ENCODE measurements at regions not wholly inside any gene's neighbourhood (a gene's known extent, or its start where the extent isn't known, plus 50 kb on each side); places are given as distances from the start of the nearest gene placed in this dataset.
"Not testable (repeated sequence)": the region's sequence is repeated elsewhere in the genome, so short reads cannot be mapped to it uniquely, and the experiment has no call there.

DNA sequence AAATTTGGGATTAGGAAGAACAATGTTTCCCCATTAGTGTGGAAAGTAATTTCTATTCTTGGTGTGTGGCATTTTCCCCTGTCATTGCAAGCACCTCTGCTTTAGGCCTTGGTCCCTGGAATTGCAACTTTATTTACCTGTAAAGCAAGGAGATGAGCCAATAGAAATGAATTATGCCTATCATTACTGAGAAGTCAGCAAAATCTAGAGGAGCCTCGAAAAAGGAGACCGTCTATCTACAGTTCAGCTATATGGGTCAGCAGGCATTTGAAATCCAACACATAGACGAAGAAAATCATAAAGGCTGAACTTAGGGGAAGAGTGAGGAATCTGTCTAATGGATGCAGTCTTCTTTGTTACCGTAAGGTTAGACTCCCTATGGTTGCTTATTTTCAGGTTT is 161.1 kb downstream of the CCDC71L start:
- in situ Hi-C loops (cut with HindIII; ENCODE audit: low sequenced_read_pairs) = no loop called here
- no peak for DNase-seq (ENCODE audit: low spot score)

DNA sequence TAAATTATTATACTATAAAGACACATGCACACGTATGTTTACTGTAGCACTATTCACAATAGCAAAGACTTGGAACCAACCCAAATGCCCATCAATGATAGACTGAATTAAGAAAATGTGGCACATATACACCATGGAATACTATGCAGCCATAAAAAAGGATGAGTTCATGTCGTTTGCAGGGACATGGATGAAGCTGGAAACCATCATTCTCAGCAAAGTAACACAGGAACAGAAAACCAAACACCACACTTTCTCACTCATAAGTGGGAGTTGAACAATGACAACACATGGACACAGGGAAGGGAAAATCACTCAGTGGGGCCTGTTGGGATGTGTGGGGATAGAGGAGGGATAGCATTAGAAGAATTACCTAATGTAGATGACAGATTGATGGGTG is 163.0 kb downstream of the CCDC71L start:
- DNase-seq (ENCODE audit: low spot score); in situ Hi-C loops (cut with HindIII; ENCODE audit: low sequenced_read_pairs): not testable (repeated sequence)

DNA sequence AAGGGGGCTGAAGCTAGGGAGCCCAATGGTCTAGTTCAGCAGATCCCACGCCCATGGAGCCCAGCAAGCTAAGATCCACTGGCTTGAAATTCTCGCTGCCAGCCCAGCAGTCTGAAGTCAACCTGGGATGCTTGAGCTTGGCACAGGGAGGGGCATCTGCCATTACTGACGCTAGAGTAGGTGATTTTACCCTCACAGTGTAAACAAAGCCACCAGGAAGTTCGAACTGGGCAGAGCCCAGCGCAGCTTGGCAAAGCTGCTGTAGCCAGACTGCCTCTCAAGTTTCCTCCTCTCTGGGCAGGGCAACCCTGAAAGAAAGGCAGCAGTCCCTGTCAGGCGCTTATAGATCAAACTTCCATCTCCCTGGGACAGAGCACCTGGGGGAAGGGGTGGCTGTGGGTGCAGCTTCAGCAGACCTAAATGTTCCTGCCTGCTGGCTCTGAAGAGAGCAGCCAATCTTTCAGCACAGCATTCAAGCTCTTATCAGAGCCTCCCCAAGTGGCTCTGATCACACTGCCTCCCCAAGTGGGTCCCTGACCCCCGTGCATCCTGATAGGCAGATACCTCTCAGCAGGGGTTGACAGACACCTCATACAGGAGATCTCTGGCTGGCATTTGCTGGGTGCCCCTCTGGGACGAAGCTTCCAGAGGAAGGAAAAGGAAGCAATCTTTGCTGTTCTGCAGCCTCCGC is 167.8 kb downstream of the CCDC71L start:
- in situ Hi-C loops (cut with HindIII; ENCODE audit: low sequenced_read_pairs) = no loop called here

DNA sequence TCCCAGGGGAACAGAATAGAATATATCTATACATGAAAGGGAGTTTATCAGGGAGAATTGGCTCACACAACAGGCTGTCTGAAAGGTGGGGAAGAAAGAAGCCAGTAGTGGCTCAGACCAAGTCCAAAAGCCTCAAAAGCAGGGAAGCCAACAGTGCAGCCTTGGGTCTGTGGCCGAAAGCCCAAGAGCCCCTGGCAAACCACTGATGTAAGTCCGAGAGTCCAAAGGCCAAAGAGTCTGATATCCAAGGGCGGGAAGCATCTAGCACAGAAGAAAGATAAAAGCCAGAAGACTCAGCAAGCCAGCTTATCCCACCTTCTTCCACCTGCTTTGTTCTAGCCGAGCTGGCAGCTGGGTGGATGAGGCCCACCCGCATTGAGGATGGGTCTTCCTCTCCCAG is 172.5 kb downstream of the CCDC71L start:
- no peak for DNase-seq (ENCODE audit: low spot score)
- in situ Hi-C loops (cut with HindIII; ENCODE audit: low sequenced_read_pairs) = no loop called here

More for the DNA sequence above, 167.8 kb downstream of the CCDC71L start:
- DNase-seq (ENCODE audit: low spot score) = no peak

DNA sequence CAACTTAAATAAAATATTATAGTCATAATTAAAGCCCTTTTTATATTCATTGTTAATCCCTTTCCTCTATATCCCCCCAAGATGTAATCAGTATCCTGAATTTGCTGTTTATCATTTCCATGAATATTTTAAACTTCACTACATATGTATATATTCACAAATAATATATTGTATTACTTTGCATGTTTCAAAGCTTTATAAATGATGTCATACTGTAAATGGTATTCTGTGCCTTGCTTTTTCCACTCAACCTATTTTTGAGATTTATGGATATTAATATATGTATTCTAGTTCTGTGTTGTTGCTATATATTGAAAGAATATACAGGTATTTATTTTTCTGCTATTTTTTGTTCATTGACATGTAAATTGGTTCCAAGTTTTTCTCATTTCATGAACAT is 173.1 kb downstream of the CCDC71L start:
- in situ Hi-C loops (cut with HindIII; ENCODE audit: low sequenced_read_pairs) = no loop called here
- DNase-seq (ENCODE audit: low spot score) = no peak

DNA sequence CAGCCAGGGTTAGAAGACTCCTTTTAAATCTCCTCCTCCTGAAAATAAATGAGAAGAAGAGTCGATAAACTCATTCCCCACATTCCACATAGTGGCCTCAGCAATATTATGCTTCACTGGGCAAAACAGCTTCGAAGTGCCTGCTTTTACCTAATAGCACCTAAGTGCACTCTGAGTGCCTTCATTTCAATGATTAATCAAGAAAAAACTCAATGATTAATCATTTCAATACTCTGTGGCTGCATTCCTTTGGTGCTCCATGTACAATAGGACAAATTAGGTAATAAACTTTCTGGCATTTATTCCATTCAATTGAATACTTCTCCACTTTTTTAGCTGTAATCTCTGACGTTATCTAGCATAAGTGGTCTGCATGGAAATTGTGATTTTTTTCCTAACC is 174.6 kb downstream of the CCDC71L start:
- no peak for DNase-seq (ENCODE audit: low spot score)
- in situ Hi-C loops (cut with HindIII; ENCODE audit: low sequenced_read_pairs) = no loop called here

DNA sequence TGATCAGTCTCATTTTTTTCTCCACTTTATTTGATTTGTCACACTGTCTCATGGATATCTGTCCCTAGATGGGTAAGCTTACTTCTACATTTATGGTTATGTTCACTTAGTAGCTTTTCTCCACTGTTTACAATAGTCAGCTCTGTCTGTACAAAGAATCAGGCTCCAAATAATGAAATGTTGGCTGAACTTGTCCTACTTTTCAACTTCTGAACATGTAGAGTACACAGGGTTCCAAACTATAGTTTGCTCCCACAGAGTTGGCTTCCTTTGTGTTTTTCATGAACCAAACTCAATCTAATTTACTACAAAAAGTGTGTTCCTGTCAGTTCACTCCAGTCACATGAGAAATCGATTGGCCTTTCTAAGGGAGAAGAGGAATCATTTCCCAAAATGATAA is 175.0 kb downstream of the CCDC71L start:
- no peak for DNase-seq (ENCODE audit: low spot score)
- in situ Hi-C loops (cut with HindIII; ENCODE audit: low sequenced_read_pairs) = no loop called here

DNA sequence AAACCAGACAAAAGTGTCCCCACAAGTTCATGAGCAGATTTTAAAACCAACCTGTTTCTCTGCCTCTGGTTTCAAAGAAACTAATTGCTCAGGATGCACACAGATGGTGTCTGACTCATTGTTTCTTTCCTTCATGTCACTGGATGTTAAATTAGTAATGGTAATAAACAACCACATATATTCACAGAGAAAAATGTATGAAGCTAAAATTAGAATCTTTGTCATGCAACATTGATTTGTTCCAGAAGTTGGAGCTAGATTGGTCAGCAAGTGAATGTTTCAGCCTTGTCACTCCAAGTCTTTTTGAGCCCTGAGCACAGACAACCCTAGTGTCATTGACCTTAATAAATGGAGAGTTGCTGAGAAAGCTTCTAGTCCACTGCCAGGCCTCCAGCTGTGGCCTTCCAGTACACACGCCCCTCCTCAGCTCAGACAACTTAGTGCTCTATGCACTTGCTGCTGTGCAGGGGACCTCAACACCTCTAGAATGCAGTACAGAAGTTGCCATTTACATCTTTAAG is 175.9 kb downstream of the CCDC71L start:
- no peak for DNase-seq (ENCODE audit: low spot score)
- in situ Hi-C loops (cut with HindIII; ENCODE audit: low sequenced_read_pairs) = no loop called here

DNA sequence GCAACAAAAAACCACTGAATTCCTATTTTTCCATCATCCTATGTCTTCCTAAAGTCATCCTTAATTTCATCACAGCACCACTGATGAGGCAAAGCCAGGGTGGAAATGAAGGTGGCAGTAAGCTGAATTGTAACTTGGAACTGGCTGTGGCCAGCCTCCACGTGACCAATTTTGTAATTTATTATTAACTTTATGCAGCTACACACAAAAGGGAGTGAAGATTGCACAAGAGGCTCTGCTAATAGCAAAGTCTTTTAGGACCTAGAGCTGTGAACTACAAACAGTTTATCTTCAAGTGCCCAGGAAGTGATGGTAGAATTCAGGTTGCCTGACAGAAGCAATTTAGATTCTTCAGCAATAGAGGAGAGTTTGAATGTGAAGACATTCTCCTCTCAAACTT is 176.4 kb downstream of the CCDC71L start:
- no peak for DNase-seq (ENCODE audit: low spot score)
- in situ Hi-C loops (cut with HindIII; ENCODE audit: low sequenced_read_pairs) = no loop called here

DNA sequence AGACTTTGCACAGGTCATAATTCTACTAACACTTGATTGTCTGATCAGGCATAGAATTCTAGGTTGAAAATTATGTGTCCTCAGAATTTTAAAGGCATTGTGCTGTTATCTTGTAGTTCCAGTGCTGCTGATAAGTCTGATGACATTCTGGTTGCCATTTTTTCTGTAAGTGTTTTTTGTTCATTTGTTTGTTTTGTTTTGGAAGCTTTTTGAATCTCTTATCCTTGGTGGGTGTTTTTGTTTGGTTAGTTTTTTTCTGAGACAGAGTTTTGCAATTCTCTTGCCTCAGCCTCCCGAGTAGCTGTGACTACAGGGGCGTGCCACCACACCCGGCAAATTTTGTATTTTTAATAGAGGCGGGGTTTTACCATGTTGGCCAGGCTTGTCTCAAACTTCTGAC is 178.9 kb downstream of the CCDC71L start:
- no peak for DNase-seq (ENCODE audit: low spot score)
- in situ Hi-C loops (cut with HindIII; ENCODE audit: low sequenced_read_pairs) = no loop called here

DNA sequence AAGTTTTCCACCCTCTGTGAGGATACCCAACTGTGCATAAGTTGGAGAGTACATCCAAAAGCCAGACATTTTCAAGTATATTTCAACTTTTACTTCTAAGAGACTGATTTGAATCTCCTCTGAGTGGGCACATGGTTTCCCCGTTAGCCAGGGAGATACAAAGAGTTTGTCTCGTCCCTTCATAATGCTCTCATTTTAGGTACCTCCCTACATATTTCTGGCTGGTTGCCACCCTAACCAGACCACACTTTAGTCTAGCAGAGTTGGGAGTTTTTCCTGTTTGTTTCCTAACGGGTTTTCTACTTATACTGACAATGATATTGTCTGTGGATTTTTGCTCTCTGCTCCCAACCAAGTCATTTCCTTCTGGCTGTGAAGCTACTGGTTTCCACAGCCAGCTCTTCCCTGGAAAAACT is 180.3 kb downstream of the CCDC71L start:
- in situ Hi-C loops (cut with HindIII; ENCODE audit: low sequenced_read_pairs) = no loop called here

DNA sequence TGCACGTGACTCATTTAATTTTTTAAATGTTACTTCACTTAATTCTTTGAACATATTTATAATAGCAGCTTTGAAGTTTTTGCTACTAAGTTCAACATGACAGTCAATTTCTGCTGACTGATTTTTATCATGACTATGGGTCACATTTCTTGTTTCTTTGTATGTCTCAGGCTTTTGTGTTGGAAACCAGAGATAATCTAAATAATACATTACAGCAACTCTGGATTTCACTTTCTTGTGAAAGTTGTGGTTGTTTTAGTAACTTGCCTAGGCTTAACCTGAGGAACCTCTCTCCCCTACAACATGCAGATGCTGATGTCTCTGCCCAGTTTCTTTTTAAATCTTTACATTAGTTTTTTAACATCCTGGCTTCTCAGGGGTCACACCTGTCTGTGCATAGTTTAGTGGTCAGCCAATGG is 180.8 kb downstream of the CCDC71L start:
- in situ Hi-C loops (cut with HindIII; ENCODE audit: low sequenced_read_pairs) = no loop called here
- no peak for DNase-seq (ENCODE audit: low spot score)

More for the DNA sequence above, 180.3 kb downstream of the CCDC71L start:
- DNase-seq (ENCODE audit: low spot score) = no peak

DNA sequence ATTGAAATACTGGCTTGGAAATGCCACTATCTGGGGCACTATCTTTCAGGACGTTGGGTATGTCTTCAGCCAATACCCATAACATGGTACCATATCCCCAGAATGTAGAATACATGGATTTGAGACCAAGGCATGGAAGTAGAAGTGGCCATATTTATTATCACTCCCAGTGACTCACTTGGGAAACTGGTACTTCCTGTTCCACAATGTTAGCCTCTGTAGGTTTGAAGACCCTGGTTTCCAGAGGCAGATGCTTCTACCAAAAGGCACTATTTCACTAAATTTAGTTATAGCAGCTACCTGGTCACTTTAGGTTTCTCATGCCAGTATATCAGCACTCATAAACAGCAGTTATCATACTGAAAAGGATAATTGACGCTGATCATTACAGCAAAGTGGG is 184.2 kb downstream of the CCDC71L start:
- DNase-seq (ENCODE audit: low spot score) = no peak
- in situ Hi-C loops (cut with HindIII; ENCODE audit: low sequenced_read_pairs) = no loop called here

DNA sequence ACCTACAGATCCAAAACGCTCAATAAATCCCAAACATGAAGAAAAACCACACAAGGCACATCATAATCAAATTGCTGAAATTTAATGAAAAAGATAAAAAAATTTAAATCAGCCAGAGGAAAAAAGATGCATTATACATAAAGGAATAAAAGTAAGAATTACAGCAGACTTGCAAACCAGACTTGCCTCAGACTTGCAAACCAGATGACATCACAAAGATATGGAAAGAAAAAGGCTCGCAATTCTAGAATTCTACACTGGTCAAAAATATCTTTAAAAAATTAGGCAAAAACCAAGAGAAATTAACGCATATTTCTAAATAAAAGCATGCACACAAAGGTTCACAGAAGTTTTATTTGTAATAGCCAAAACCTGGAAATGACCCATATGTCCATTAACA is 188.0 kb upstream of the NAMPT start:
- DNase-seq (ENCODE audit: low spot score) = no peak
- in situ Hi-C loops (cut with HindIII; ENCODE audit: low sequenced_read_pairs) = no loop called here

DNA sequence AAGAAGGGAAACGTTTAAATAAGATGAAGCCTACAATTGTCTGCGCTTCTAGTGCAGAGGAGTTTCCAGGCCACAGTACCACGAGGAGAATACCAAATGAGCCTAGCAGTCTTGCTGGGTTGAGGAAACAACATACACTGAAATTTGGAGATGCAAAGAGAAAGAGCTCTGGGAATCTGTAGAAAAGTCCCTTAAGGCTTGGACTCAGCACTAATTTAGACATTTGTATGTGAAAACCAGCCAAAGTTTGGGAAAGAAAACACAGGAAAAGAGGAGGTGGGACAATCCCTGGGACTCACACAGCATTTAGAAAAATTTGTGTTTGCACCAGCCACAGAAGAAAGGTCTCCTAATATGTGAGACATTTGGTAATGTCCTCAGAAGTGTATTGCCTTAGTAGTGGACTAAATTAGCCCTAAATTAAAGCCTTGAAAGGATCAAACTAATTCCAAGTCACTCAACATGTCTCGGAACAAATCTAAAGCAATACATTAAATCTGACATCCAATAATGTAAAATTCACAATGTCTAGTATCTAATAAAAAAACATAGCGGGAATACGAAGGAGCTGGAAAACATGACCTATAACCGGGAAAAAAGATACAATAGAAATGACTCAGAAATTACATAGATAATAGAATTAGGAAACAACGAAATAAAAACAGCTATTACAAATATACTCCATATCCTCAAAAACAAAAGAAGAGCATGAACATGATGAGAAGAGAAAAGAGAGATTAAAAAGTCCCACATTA is 187.1 kb upstream of the NAMPT start:
- in situ Hi-C loops (cut with HindIII; ENCODE audit: low sequenced_read_pairs) = no loop called here
- DNase-seq (ENCODE audit: low spot score) = no peak

DNA sequence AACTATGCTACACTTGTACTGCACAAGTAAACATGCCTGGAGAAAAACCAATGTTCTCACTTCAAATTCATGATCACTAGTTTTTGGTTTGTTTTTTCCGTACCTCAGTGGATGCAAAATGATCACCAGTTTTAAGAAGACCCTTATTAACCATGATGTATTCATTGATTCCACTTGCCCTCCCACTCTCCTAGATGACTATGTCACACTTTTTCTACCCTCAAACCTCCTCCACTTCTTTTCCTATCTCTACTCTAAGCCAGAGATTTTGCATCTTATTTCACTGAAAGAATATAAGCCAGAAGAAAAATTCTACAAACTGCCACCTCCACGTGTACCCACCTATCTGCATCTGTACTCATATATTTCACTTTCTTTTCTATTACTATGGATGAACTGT is 186.2 kb upstream of the NAMPT start:
- no peak for DNase-seq (ENCODE audit: low spot score)
- in situ Hi-C loops (cut with HindIII; ENCODE audit: low sequenced_read_pairs) = no loop called here

DNA sequence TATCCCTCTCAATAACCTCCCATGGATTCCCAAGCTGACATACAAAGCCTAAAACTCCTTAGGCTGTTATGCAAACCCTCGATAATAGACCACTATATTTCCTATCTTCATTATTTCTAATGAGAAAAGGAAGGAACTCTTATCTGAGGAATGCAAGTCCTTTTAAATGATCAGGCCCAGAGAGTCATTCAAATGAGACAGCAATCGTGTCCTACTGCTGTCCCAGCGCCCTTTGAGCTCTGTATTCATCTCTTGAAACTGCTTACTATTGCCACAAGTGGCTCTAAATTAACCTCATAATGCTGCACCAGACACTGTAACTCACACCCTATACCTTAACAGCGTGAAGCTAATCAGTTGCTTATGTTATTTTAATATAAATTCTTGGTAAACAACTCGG is 182.1 kb upstream of the NAMPT start:
- in situ Hi-C loops (cut with HindIII; ENCODE audit: low sequenced_read_pairs) = no loop called here
- DNase-seq (ENCODE audit: low spot score) = no peak

DNA sequence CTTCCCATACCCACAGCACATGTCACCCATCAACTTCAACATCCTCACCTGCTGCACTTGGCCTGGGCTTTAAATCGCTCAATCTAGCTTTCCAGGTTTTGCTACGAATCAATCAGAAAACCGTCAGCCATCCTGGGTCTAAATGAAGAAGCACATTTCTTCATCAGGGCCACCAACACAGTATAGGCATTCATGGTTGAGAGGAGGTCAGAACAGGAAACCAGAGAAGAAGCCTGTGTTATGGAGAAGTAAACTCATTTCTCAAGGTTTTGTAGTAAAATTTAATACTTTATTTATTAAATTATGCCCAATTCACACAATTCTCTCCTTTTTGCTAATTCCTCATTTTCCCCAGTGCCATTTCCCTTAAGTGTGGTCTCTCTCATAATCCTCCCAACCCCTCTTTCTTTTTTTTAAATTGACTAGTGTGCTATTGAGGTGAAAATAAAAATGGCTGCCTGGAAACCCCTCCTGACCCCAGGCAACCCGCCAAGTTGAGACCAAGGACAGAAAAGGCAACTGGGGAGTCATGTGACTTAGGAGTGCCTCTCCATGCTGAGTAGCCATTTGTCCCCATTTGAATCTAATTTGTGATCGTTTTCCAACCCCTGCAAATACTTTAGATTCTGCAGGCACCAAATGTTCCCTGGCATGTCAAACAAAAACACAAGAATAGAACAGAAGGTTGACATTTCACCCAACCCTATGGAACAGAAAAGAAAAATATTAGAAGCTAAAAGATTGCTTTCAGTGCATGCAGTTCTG is 181.1 kb upstream of the NAMPT start:
- in situ Hi-C loops (cut with HindIII; ENCODE audit: low sequenced_read_pairs) = no loop called here

DNA sequence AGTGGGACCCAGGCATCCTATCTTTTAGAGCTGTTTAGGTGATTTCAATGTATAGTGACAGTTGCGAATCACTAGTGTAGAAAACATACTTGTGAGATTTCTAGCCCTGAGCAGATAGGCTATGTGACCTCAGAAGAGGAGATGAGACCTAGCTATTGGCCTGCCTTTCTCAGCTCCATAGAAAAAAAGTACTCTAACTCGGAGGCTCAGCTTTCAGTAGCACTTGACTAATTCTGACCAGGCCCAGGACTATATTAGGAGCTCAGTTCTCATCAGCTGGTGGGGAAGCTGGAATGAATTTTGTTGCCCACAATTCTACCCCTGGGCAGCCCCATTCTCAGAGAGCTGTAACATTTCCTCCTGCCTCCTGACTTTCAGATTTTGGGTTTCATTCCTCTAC is 179.9 kb upstream of the NAMPT start:
- in situ Hi-C loops (cut with HindIII; ENCODE audit: low sequenced_read_pairs) = no loop called here
- DNase-seq (ENCODE audit: low spot score) = no peak

More for the DNA sequence above, 181.1 kb upstream of the NAMPT start:
- DNase-seq (ENCODE audit: low spot score) = peak; percentile 4

Data from G401 (cell line).